GM12891 (cell line): ENCODE measurements at regions not wholly inside any gene's neighbourhood (a gene's known extent, or its start where the extent isn't known, plus 50 kb on each side); places are given as distances from the start of the nearest gene placed in this dataset.
"Not testable (repeated sequence)": the region's sequence is repeated elsewhere in the genome, so short reads cannot be mapped to it uniquely, and the experiment has no call there.

ENCODE experiments used
- DNase-seq: peaks from one replicate; pipeline ENCODE4 v3.0.0; 2011; ENCODE audit warnings: low spot score; ENCODE audit not compliant: insufficient read length
- FAIRE-seq: peaks from 2 replicates; lab custom pipeline; 2011; peaks lifted over from hg19 to GRCh38; lab: Jason Lieb, UNC
- PAX5 ChIP-seq: IDR thresholded peaks from 2 replicates; pipeline ENCODE4 v1.6.1; 2011; ENCODE audit warnings: low read length, moderate library complexity, mild to moderate bottlenecking; ENCODE audit not compliant: insufficient read depth, severe bottlenecking
- POLR2A ChIP-seq: IDR thresholded peaks from 2 replicates; pipeline ENCODE4 v1.6.1; 2011; ENCODE audit warnings: low read depth, low read length, control low read depth
- POLR2AphosphoS5 ChIP-seq: IDR thresholded peaks from 2 replicates; pipeline ENCODE4 v1.6.1; 2011; ENCODE audit warnings: low read depth, low read length, control low read depth
- POU2F2 ChIP-seq: IDR thresholded peaks from 2 replicates; pipeline ENCODE4 v1.6.1; 2011; ENCODE audit warnings: low read depth, mild to moderate bottlenecking, control low read depth, low read length, moderate library complexity
- SPI1 ChIP-seq: IDR thresholded peaks from 2 replicates; pipeline ENCODE4 v1.6.1; 2011; ENCODE audit warnings: low read depth, low read length, control low read depth
- TAF1 ChIP-seq: IDR thresholded peaks from 2 replicates; pipeline ENCODE4 v1.6.1; 2011; ENCODE audit warnings: low read depth, low read length, control low read depth

DNA sequence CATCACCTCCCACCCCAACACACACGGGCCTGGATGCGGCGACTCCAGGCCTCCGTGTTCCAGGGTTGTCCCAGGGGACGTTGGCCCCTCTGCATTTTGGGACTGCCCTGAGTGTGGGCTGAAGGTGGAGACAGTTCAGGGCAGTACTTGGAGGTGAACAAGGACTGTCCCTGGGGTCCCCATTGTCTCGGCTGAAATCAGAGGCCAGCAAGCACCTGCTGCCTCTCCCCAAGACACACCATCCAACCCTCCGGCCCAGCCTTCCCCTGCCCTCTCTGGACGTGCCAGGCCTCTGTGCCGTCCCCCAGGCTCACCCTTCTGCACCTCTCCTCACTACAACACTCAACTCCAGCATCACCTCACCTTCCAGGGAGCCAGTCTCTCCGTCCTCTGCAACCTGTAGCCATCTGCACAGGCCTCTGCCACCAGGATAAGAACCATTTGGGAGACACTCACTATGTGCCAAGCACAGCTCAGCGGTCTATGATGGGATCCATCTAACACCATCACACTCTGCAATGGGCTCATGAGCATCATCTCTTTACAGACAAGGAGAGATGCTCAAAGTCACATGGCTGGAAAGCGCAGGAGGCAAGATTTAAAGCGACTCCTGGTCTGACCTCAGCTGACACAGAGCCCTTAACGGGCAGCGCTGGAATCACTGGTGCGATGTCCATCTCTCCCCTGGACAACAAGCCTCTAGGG is 104.5 kb upstream of the SEC14L1 start:
- no peak for DNase-seq
- FAIRE-seq = no peak

DNA sequence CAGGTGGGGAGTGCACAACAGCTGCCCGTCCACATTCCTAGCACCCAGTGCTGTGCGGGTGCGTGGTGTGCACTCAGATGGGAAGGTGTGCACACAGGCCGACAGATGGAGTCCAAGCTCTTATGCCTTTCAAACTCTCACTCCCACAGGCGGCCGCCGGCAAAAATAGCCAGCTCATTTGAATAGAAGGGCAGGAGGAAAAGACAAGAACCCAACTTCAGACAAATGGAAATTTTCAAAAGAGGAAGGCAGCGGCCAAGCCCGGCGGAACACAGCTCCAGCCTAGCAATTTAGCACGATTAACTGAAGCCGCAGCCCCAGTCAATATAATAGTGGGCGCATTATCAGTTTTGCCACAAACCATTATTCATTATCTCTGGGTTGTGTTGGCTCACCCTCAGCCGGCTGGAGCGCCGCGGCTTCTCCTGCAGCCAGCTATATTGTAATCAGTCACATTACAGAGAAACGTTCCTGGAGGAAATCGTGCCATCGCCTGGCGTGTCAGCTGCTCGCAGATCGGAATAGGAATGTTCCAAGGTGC is 103.9 kb upstream of the SEC14L1 start:
- no peak for TF ChIP-seq TAF1
- no peak for TF ChIP-seq POU2F2
- TF ChIP-seq PAX5 = no peak

More for the DNA sequence above, 104.5 kb upstream of the SEC14L1 start:
- TF ChIP-seq SPI1 (no peak), POLR2A (no peak), TAF1 (no peak), PAX5 (no peak), POLR2AphosphoS5 (no peak), POU2F2 (no peak)

DNA sequence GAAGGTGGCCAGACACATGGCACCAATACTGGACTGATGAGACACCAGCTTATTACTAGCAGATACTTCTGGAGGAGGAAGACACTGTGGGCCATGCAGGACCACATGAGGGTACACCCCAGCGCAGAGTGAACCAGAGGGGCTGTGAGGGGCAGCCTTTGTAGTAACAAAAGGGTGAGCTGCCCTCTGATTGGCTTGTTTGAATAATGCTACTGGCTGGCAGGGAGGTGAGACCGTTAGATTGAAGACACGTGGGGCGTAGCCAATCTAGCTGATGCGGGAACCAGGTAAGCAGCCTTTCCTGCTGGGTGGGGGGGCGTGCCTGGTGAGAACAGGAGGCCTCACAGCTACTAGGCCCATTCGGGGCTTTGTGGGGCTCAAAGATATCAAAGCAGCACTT is 102.8 kb upstream of the SEC14L1 start:
- TF ChIP-seq POLR2AphosphoS5 (no peak), POU2F2 (no peak), TAF1 (no peak), POLR2A (no peak)
- no peak for FAIRE-seq
- DNase-seq = no peak

More for the DNA sequence above, 103.9 kb upstream of the SEC14L1 start:
- no peak for DNase-seq
- FAIRE-seq = peak; percentile 51

DNA sequence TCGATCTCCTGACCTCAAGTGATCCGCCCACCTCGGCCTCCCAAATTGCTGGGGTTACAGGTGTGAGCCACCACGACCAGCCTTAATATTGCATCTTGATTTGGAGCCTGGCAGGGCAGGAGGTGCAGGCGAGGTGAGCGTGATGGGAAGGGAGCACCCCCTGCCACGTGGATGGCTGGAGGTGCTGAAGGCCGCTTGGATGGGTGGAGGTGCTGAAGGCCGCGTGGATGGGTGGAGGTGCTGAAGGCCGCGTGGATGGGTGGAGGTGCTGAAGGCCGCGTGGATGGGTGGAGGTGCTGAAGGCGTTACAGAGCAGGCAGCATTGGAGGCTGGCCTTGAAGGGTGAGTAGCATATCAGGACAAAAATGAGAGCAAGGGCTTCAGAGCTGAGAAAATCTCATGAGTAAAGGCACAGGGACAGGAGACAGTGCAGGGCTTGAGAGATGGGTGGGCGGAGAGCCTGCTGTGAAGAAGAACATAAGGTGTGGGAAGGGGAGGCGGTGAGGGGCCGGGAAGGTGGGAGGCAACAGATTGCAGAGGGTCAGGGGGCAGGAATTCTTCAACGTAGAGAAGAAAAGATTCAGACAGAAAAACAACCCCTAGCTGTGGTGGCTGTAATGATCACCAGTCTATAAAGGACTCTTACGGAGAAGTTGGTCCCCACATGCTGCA is 101.7 kb upstream of the SEC14L1 start:
- TF ChIP-seq SPI1 (no peak), TAF1 (no peak), POU2F2 (no peak), PAX5 (no peak)
- DNase-seq = no peak

DNA sequence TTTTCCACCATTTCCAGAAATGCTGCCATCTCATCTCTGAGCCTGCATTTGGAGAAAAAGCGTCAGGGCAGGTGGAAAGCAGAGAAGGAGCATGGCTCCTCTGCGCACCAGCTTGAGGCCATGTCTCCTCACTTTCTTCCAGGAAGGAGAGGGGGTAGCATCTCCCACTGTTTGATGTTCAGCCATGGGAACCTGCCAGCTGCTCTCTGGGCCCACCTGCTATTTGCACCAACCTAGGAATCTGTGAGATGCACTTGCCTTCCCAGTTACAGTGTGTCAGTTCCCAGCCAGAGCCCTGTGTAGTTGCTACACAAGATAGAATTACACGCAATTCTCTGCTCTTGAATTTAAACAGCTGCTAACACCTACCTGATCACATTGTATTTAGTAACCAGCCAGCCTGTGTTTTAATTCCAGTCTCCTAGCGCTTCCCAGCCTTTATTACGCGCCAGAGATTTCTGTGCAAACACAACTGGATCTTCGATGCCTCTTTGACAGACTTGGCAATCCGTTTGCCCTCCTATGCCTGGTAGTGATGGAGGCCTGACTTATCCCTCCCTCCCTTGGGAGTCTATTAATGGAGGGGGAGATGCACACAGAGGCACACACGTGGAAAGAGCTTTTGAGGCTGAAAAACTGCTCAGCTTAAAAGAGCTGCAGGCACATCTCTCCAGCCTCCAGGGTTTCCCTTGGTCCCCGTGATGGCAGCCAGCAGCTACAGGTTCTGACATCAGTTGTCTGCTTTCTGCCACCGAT is 98.1 kb upstream of the SEC14L1 start:
- no peak for FAIRE-seq
- TF ChIP-seq SPI1 = no peak
- TF ChIP-seq POLR2A = no peak
- no peak for TF ChIP-seq POU2F2
- no peak for TF ChIP-seq PAX5
- no peak for TF ChIP-seq POLR2AphosphoS5
- no peak for TF ChIP-seq TAF1
- DNase-seq = no peak

More for the DNA sequence above, 101.7 kb upstream of the SEC14L1 start:
- no peak for FAIRE-seq

DNA sequence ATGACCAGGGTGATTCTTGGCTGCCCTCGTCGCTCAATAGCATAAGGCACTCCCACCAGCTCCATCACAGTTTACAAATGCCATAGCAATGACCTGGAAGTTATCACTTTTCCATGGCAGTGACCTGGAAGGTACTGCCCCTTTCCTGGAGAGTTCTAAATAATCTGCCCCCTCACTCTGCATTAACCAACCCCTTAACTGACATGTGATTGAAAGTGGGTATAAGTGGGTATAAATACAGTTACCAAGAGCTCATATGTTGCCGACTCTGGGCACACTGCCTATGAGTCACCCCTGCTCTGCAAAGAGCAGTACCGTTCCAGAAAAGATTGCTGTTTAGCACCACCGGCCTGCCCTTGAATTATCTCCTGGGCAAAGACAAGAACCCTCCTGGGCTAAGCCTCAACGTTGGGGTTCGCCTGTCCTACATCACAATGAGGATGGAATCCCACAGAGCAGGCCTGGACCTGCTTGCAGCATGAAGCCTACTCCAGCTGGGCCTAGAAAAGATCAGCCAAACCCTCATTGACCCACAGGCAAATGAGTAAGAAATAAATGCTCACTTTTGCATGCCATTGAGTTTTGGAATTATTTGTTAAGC is 95.2 kb upstream of the SEC14L1 start:
- DNase-seq (no peak), FAIRE-seq (no peak)
- no peak for TF ChIP-seq SPI1
- TF ChIP-seq PAX5 = no peak
- TF ChIP-seq TAF1 = no peak
- TF ChIP-seq POLR2AphosphoS5 = no peak
- TF ChIP-seq POLR2A = no peak
- no peak for TF ChIP-seq POU2F2

DNA sequence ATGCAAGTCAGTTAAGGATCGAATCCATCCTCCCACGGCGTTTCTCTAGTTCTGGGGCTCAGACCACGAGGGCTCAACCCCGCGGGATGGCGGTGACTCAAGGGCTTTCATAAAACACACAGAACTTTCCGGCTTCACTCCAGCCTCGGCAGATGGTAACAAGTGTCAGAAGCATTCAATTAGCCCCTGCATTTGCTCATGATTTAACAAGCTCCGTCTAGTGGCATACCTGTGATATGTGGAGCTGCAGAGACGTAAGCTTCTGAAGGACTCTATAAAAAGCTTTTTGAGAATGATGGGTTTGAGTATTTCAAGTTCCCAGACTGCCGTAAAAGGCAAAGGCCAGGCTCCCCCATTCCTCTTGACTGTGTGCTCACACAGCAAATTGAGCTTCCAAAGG is 91.3 kb upstream of the SEC14L1 start:
- FAIRE-seq (no peak), DNase-seq (no peak)
- no peak for TF ChIP-seq POLR2AphosphoS5

DNA sequence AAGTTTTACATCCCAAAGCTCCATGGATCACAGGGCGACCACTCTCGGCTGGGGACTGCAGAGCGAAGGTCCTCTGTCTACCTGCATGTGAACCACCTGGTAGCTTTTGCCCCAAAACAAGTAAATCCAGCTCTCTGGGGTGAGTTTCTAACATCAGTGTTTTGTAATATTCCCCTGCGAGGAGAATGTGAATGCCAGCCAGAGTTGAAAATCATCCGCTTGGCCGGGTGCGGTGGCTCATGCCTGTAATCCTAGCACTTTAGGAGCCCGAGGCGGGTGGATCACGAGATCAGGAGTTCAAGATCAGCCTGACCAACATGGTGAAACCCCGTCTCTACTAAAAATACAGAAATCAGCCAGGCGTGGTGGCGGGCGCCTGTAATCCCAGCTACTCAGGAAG is 89.9 kb upstream of the SEC14L1 start:
- not testable (repeated sequence) for FAIRE-seq, DNase-seq

DNA sequence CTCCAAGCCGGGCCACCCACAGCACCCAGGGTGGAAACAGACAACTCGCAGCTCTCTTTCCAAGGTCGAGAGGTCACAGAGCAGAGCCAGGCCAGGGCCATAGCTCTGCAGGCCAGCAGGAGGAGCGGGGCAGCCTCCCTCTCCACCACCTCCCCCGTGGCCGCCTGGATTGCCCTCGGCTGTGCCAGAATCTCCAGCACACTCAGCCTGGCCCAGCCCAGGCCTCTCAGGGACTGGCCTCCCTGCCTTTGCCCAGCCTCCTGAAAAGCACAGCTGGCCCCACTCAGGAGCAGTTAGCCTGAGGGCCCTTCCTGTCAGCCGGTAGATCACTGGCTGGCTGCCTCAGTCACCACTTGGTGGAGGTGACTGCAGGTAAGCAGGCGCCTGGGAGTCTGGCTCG is 85.8 kb upstream of the SEC14L1 start:
- no peak for DNase-seq
- no peak for FAIRE-seq
- no peak for TF ChIP-seq PAX5
- no peak for TF ChIP-seq TAF1
- TF ChIP-seq POLR2AphosphoS5 = no peak
- TF ChIP-seq POLR2A = no peak
- TF ChIP-seq SPI1 = no peak
- TF ChIP-seq POU2F2 = no peak

DNA sequence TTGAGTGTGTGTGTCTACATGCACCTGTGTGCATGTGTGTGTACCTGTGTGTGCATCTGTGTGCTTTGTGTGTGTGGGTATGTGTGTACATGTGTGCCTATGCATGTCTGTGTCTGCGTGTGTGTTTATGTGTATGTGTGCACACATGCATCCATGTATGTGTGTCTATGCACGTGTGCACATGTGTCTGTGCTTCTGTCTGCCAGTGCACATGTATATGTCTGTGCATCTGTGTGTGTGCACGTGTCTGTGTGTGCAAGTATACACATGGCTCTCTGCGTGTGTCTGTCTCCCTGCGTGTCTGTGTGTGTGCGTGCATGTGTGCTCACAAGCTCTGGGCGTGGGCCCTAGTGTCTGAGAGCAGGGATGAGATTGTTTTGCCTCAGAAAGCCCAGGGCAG is 85.3 kb upstream of the SEC14L1 start:
- DNase-seq (no peak), FAIRE-seq (peak; percentile 54)
- no peak for TF ChIP-seq POU2F2
- no peak for TF ChIP-seq POLR2AphosphoS5
